ENCODE measurements at regions not wholly inside any gene's neighbourhood (a gene's known extent, or its start where the extent isn't known, plus 50 kb on each side); places are given as distances from the start of the nearest gene placed in this dataset.

- TF ChIP-seq TAF1 (IDR thresholded peaks at IDR 0.05; ENCODE audit: borderline replicate concordance, insufficient read depth, low read length) (no peak), REST (IDR thresholded peaks at IDR 0.05; ENCODE audit: insufficient read depth in 1 of 2, low read depth in 2 of 2, low read length in 2 of 2) (no peak), POLR2AphosphoS5 (IDR thresholded peaks at IDR 0.05; ENCODE audit: low read depth, low read length) (no peak), SIN3A (IDR thresholded peaks at IDR 0.05; ENCODE audit: borderline replicate concordance, insufficient read depth, low read length) (no peak)
These were observed 71.3 kb upstream of the TES start for GRCh38 chr7:116139007-116139406.
